ENCODE measurements at regions not wholly inside any gene's neighbourhood (a gene's known extent, or its start where the extent isn't known, plus 50 kb on each side); places are given as distances from the start of the nearest gene placed in this dataset.

GRCh38 chr2:207352978-207353671 lies 176.6 kb upstream of the CREB1 start:
- FAIRE-seq (peak; percentile 63), DNase-seq (ENCODE audit: extremely low read depth in 1 of 4, low spot score in 3 of 4) (peak in 3 of 4 experiments; percentile 14 to 29 (median 15)), ATAC-seq (peak; percentile 80)
- no peak overlapping the region for H3K9ac ChIP-seq (ENCODE audit: insufficient read depth in 1 of 2, low read depth in 2 of 2, low read length in 2 of 2)
- peak overlapping the region; percentile 81 for H2AFZ ChIP-seq (ENCODE audit: low read depth, low read length)
- in situ Hi-C loops (cut with MboI), result no loop called here
- H3K27ac ChIP-seq (ENCODE audit: extremely low read depth, low read depth, low read length), result no peak overlapping the region
- H3K27me3 ChIP-seq (ENCODE audit: control insufficient read depth in 2 of 2, insufficient read depth in 2 of 2, low read length in 2 of 2), result no peaks in the 10 kb centered on the region; a peak in 1 of 5 replicates
- no peaks in the 10 kb centered on the region for H3K9me3 ChIP-seq (replicated peaks; ENCODE audit: control insufficient read depth, insufficient read depth, low read depth, low read length)
- no peaks in the 10 kb centered on the region for H3K79me2 ChIP-seq (ENCODE audit: control insufficient read depth, insufficient read depth, low read length)
- BruUV-seq (replicated peaks), result no TSS peak
- H3K4me3 ChIP-seq, result no peak overlapping the region
- H3K36me3 ChIP-seq (ENCODE audit: control insufficient read depth, insufficient read depth, low read length), result no peaks in the 10 kb centered on the region
- ChIA-PET POLR2A (no interaction called here), CTCF (ENCODE audit: low intra/inter-chr PET ratio) (no interaction called here)
- no peak overlapping the region for H3K4me2 ChIP-seq (ENCODE audit: insufficient read depth, low read length)
- intact Hi-C loops (cut with micrococcal nuclease), result no loop called here
- H3K4me1 ChIP-seq (replicated peaks in 1 of 2; ENCODE audit: control insufficient read depth in 2 of 2, insufficient read depth in 2 of 2, low read length in 2 of 2), result no peaks in the 10 kb centered on the region; a peak in 2 of 5 replicates
- WGBS (ENCODE audit: insufficient coverage, low coverage, missing lambda C conversion rate), result 51% methylated on average over 9 of the region's 9 CpGs
- H3K9me1 ChIP-seq (ENCODE audit: control insufficient read depth, insufficient read depth, low read length), result no peaks in the 10 kb centered on the region
- H4K20me1 ChIP-seq (replicated peaks; ENCODE audit: control insufficient read depth, insufficient read depth, low read length), result no peaks in the 10 kb centered on the region
- TF ChIP-seq SNIP1 (IDR thresholded peaks at IDR 0.05; ENCODE audit: low read depth), result no peak
- TF ChIP-seq PHF21A (IDR thresholded peaks at IDR 0.05; ENCODE audit: borderline replicate concordance, low read depth), result no peak
- no peak for TF ChIP-seq STAT5A (IDR thresholded peaks at IDR 0.05; ENCODE audit: borderline replicate concordance, low read length)
- no peak for TF ChIP-seq HDAC6 (IDR thresholded peaks at IDR 0.05; ENCODE audit: low read depth, low read length)
- no peak for TF ChIP-seq ZNF780A (CRISPR knock-in tag; IDR thresholded peaks at IDR 0.05)
- no peak for TF ChIP-seq CHCHD3 (CRISPR knock-in tag; IDR thresholded peaks at IDR 0.05)
- no peak for TF ChIP-seq ZNF668 (CRISPR knock-in tag; IDR thresholded peaks at IDR 0.05)
- peak; percentile 94 for TF ChIP-seq TFE3 (CRISPR knock-in tag; IDR thresholded peaks at IDR 0.05)
- peak; percentile 84 for TF ChIP-seq TOE1 (IDR thresholded peaks at IDR 0.05; ENCODE audit: borderline replicate concordance)
- no peak for TF ChIP-seq TOE1 (CRISPR knock-in tag; IDR thresholded peaks at IDR 0.05; ENCODE audit: borderline replicate concordance, low read depth)
- peak; percentile 36; the same call in 1 of the 2 replicates for TF ChIP-seq REST (IDR thresholded peaks at IDR 0.05; ENCODE audit: borderline replicate concordance)
- no peak for TF ChIP-seq REST (CRISPR knock-in tag; IDR thresholded peaks at IDR 0.05; ENCODE audit: low read depth)
- TF ChIP-seq RAD21 (CRISPR knock-in tag; conservative IDR thresholded peaks at IDR 0.05 in 1 of 2, IDR thresholded peaks at IDR 0.05 in 1 of 2), result peak; percentile 7 to 50; a peak in 2 of 4 replicates
- TF ChIP-seq BHLHE40 (IDR thresholded peaks at IDR 0.05; ENCODE audit: low read length), result 0 out of 2 replicates have a peak, but pooled peaks have one; percentile 12

Data from K562 (cell line).